Right atrium auricular region (tissue), 2 donors: ENCODE measurements at regions not wholly inside any gene's neighbourhood (a gene's known extent, or its start where the extent isn't known, plus 50 kb on each side); places are given as distances from the start of the nearest gene placed in this dataset.

Experiments
- DNase-seq: peaks from one replicate; pipeline ENCODE4 v3.0.0-alpha.2; 2019; ENCODE audit warnings: low spot score
- H3K27ac ChIP-seq, 2 donors: fragments of 200-600 bp; sonication (generic); 1 replicate in 1 of 2; 2 replicates in 1 of 2; pipeline ENCODE4 v1.5.1; 2016 to 2019
- H3K27me3 ChIP-seq, 2 donors: fragments of 200-600 bp; sonication (generic); one replicate each; pipeline versions ENCODE4 v1.5.1 to v1.6.0; 2017 to 2019
- H3K36me3 ChIP-seq: fragments of 200-600 bp; sonication (generic); one replicate; pipeline ENCODE4 v1.5.1; 2016
- H3K4me1 ChIP-seq, 2 donors: fragments of 200-600 bp; sonication (generic); one replicate each; pipeline versions ENCODE4 v1.5.1 to v1.6.0; 2017 to 2019
- H3K4me3 ChIP-seq, 2 donors: fragments of 200-600 bp; sonication (generic); 1 replicate in 1 of 2; 2 replicates in 1 of 2; pipeline ENCODE4 v1.5.1; 2017 to 2019; ENCODE audit warnings: mild to moderate bottlenecking in 1 of 2, moderate library complexity in 1 of 2
- H3K9me3 ChIP-seq, 2 donors: fragments of 200-600 bp; sonication (generic); one replicate each; pipeline ENCODE4 v1.5.1; 2019
- CTCF ChIP-seq, 2 donors: fragments of 200-600 bp; sonication (generic); IDR thresholded peaks; one replicate each; pipeline ENCODE4 v1.5.1; 2019; ENCODE audit warnings: antibody characterized with exemption in 2 of 2

GRCh38 chr14:66070542-66071319 lies 415.4 kb upstream of the CCDC196 start:
- no peaks in the 10 kb centered on the region for H3K27me3 ChIP-seq
- peak; percentile 65 to 86 for TF ChIP-seq CTCF (IDR thresholded peaks at IDR 0.05)
- no peaks in the 10 kb centered on the region for H3K9me3 ChIP-seq
- no peak for DNase-seq
- H3K4me3 ChIP-seq, result no peak overlapping the region
- H3K27ac ChIP-seq, result no peak overlapping the region
- no peaks in the 10 kb centered on the region for H3K36me3 ChIP-seq
- H3K4me1 ChIP-seq, result no peaks in the 10 kb centered on the region

GRCh38 chr14:66072190-66073084 lies 413.7 kb upstream of the CCDC196 start:
- Histone ChIP-seq H3K27ac (no peak overlapping the region), H3K9me3 (no peaks in the 10 kb centered on the region), H3K36me3 (no peaks in the 10 kb centered on the region), H3K27me3 (no peaks in the 10 kb centered on the region), H3K4me3 (no peak overlapping the region), H3K4me1 (no peaks in the 10 kb centered on the region)
- TF ChIP-seq CTCF (IDR thresholded peaks at IDR 0.05), result no peak
- DNase-seq, result no peak

- TF ChIP-seq CTCF (IDR thresholded peaks at IDR 0.05), result no peak
- H3K9me3 ChIP-seq, result no peaks in the 10 kb centered on the region
These were observed 411.6 kb upstream of the CCDC196 start for GRCh38 chr14:66074537-66074936.

GRCh38 chr14:66076176-66076575 lies 410.0 kb upstream of the CCDC196 start:
- DNase-seq, result no peak
- Histone ChIP-seq H3K9me3 (no peaks in the 10 kb centered on the region), H3K4me1 (no peaks in the 10 kb centered on the region), H3K27ac (no peak overlapping the region), H3K27me3 (no peaks in the 10 kb centered on the region), H3K36me3 (no peaks in the 10 kb centered on the region), H3K4me3 (no peak overlapping the region)
- no peak for TF ChIP-seq CTCF (IDR thresholded peaks at IDR 0.05)

More at GRCh38 chr14:66074537-66074936, 411.6 kb upstream of the CCDC196 start:
- H3K27ac ChIP-seq, result no peak overlapping the region
- no peak for DNase-seq
- H3K4me3 ChIP-seq, result no peak overlapping the region
- no peaks in the 10 kb centered on the region for H3K4me1 ChIP-seq
- H3K27me3 ChIP-seq, result no peaks in the 10 kb centered on the region
- no peaks in the 10 kb centered on the region for H3K36me3 ChIP-seq

- no peak for DNase-seq
- no peaks in the 10 kb centered on the region for H3K36me3 ChIP-seq
These were observed 408.2 kb upstream of the CCDC196 start for GRCh38 chr14:66078006-66078405.

More at GRCh38 chr14:66078006-66078405, 408.2 kb upstream of the CCDC196 start:
- no peak for TF ChIP-seq CTCF (IDR thresholded peaks at IDR 0.05)
- H3K4me1 ChIP-seq, result no peaks in the 10 kb centered on the region
- H3K27me3 ChIP-seq, result no peaks in the 10 kb centered on the region
- H3K4me3 ChIP-seq, result no peak overlapping the region
- no peak overlapping the region for H3K27ac ChIP-seq
- H3K9me3 ChIP-seq, result no peaks in the 10 kb centered on the region
